GM19099 (cell line): ENCODE measurements at regions not wholly inside any gene's neighbourhood (a gene's known extent, or its start where the extent isn't known, plus 50 kb on each side); places are given as distances from the start of the nearest gene placed in this dataset.

Experiments used
- POLR2A ChIP-seq: IDR thresholded peaks from 3 replicates; pipeline ENCODE4 v1.6.1; 2011; ENCODE audit warnings: low read depth; ENCODE audit not compliant: insufficient read length; ENCODE audit errors: extremely low read depth

- TF ChIP-seq POLR2A, result no peak
Measured at GRCh38 chr13:80245162-80245733, 95.7 kb downstream of the SPRY2 start.

GRCh38 chr13:80244574-80244973 lies 96.4 kb downstream of the SPRY2 start:
- TF ChIP-seq POLR2A, result no peak

- no peak for TF ChIP-seq POLR2A
Measured at GRCh38 chr13:80242728-80243427, 98.0 kb downstream of the SPRY2 start.

GRCh38 chr13:80239571-80240255 lies 101.2 kb downstream of the SPRY2 start:
- TF ChIP-seq POLR2A, result no peak

DNA sequence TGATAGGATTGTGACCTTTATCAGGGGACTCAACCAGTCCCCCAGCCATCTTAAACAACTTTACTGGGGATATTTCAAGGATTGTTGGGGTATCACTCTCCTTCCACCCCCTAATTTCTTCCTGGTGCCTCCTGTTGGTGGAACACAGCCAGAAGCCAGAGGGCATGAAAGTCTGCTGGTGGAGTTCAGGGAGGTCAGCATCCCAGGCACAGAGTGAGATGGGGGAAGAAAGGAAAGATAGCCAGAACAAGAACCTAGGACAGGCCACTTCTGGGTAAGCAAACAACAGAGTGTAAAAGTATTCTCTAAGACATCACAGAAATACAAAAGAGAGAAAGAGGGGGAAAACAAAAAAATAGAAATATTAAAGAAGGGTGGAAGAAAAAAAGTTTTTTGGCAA lies 101.8 kb downstream of the SPRY2 start:
- no peak for TF ChIP-seq POLR2A

DNA sequence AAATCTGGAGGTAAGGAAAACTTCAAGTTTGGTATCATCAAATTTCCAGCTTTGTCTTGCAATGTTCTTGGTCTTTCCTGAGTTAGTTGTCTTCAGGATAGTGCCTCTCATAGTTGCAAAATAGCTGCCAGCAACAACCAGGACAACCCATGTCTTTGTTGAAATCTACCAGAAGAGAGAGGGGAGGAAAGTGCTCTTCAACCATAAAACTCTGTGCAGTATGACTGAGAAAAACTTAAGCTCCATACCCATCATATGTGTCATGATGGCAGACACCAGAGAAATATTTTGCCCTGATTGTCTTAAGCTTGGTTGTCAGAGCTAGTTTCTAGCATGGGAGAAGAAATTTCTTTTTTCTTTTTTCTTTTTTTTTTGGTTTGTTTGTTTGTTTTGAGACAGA lies 103.3 kb downstream of the SPRY2 start:
- no peak for TF ChIP-seq POLR2A

- no peak for TF ChIP-seq POLR2A
Measured at GRCh38 chr13:80235967-80236302, 105.0 kb downstream of the SPRY2 start.

DNA sequence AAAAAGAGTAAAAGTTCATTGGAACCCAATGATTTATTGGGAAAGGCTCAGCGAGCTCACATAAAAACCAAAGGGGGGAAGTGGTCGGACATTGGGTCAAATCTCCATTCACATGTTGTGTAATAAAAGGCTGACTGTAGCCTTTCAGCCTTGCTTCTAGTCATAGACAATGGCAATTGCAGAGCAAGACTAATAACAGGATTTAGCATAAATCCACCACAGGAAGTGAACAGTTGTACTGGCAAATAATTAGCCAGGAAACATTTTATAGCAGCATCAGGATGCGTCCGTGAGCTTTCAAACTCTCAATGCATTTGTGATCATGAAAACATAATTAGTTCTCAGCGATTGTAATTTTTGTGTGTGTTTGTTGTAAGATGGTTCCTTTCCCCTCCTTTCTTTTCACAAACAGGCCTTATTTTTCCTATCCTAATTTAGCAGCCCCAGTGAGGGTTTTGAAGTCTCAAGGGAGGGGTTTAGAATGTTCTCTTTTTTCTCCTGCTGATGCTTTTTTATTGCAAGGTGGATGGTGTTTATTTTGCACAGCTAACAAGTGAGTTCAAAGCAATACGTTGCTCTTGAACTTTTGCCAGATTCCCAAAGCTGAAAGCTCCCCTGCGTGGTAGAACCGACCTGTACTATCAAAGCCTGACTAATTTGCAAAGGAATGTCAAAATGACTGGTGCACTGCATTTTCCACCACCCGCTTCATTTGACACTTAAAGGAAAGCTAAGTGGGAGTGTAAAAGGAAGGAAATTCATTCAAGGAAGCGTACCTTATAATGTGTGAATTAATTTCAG lies 105.6 kb downstream of the SPRY2 start:
- TF ChIP-seq POLR2A, result no peak

DNA sequence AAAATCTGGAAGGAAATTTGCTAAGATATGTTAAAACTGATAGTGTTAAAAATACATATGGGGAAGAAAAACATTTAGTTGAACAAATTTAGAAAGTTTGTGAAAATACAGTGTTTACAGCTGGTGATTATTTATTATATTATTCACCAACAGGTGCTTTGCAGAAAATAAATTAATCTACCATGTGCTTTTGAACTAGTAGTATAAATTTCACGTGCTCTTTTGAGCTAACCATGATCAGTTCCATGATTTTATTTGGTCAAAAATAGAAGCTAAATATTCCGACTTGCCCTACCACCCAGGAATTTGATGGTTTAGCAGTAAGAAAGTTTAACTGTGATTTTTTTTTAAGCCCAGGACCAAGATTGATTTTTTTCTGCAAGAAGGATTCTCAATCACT lies 113.3 kb downstream of the SPRY2 start:
- TF ChIP-seq POLR2A, result no peak

DNA sequence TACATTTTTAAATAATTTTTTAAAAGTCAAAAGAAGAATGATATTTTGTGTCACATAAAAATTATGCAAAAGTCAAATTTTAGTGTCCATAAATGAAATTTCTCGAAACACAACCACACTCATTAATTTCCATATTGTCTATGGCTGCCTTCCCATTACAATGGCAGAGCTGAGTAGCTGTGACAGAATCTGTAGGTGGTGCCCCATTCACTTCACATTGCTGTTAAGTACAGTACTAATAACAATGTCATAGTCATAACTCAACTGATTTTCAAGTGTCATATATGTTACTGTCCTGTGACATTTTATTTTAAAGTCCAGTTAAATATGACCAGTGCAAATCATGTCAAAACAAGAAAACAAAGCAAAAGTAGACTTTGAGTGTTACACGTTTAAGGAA lies 114.3 kb downstream of the SPRY2 start:
- TF ChIP-seq POLR2A, result no peak

DNA sequence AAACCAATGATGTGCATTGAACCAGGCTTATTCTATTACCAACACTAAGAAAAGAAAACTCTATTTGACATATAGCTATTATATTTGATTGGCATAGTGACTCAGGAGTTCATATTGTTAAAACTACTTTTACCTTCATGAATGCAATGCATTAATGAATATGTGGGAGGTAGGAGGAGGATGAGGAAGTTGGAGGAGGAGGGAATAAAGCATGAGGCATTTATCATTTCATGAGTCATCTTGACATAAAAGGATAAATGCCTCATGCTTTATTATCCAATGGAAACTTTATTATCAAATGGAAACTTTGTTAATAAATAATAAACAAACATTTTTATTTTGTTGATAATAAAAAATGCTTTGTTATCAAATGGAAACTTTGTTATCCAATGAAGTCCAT lies 116.5 kb downstream of the SPRY2 start:
- TF ChIP-seq POLR2A, result no peak

- no peak for TF ChIP-seq POLR2A
Measured at GRCh38 chr13:80217614-80218456, 123.1 kb downstream of the SPRY2 start.

DNA sequence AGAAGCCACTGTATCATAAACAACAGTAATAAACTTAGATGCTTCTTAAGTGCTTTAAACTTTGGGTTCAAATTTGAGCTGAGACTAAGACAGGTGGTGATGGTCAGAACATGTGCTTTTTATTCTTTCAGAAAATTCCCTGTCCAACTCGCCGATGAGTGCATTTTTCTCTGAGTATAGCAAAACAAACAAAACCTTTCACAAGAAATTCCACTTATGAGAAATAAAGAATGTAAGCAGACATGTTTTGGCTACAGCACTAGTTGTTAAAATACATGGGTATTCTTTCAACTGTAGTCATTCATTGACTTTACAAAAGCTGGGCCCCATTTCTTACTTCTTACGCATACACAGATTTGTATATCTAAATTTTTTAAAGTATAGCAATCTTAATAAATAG lies 125.6 kb downstream of the SPRY2 start:
- no peak for TF ChIP-seq POLR2A

DNA sequence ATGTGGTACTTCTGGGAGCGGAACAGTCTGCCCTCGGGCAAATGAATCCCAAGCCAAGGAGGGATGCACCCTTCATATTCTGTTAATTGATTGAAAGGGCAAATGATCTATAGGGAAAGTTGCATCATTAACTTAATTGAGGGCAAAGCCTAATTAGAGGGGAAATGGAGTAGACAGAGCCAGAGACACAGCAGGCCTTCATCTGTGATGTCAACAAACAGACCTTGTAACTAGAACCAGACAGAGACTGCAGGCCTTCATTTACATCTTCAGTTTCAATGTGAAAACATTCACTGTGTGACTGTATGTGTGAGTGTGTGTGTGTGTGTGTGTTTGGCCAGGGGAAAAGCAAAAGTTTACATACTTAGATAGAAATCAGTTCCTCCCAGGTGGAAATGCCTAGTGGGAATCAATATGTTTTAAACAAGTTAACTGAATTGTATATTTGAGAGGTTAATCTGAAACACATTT lies 126.4 kb downstream of the SPRY2 start:
- no peak for TF ChIP-seq POLR2A

GRCh38 chr13:80214050-80214449 lies 126.9 kb downstream of the SPRY2 start:
- TF ChIP-seq POLR2A, result no peak
